HG03064 (cell line): ENCODE measurements at regions not wholly inside any gene's neighbourhood (a gene's known extent, or its start where the extent isn't known, plus 50 kb on each side); places are given as distances from the start of the nearest gene placed in this dataset.
"Not testable (repeated sequence)": the region's sequence is repeated elsewhere in the genome, so short reads cannot be mapped to it uniquely, and the experiment has no call there.

ENCODE experiments used
- ATAC-seq: cut with Tn5 transposase; IDR thresholded peaks from one replicate; pipeline ENCODE4 v1.9.1; 2021; ENCODE audit warnings: low read depth; ENCODE audit not compliant: unreplicated experiment

GRCh38 chr7:96562458-96562857 is 147.2 kb downstream of the SEM1 start:
- ATAC-seq, result no peak

DNA sequence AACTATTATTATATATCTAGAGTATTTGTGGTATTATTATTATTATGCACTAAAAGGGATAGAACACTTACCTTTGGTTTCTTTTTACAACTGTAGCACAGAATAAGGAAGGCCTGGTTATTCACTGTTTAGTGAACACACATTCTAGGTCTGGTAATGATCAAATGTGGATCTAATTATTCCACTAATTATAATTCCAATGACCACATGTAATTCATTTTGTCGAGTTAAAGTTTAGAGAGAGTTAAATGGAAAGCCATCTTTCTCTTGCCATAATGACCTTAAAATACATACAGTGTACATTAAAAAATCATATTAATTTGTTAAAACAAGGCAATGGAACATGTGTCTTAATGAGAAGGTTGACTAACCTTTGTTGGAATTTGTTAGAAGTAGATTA is 147.8 kb downstream of the SEM1 start:
- no peak for ATAC-seq

- ATAC-seq, result no peak
These were observed 151.1 kb downstream of the SEM1 start for GRCh38 chr7:96558530-96558929.

- no peak for ATAC-seq
These were observed 151.6 kb downstream of the SEM1 start for GRCh38 chr7:96558093-96558492.

GRCh38 chr7:96557598-96557997 is 152.0 kb downstream of the SEM1 start:
- not testable (repeated sequence) for ATAC-seq

DNA sequence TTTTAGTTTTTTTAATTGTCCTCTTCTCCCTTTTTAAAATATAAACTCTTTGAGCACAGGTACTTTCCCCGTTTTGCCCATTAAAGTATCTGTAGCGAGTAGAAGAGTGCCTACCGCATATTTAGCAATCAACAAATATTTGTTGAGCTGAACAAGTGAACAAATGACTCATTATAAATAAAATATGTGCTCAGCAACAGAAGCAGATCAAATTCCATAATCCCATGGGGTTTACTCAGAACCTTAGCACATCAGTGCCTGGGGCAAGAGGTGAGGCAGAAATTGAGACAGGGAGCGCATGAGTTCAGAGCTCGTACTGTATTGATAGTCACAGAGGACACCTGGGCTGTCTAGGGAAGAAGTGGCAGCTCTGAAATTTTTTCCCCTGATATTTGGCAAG is 161.0 kb downstream of the SEM1 start:
- ATAC-seq, result no peak

DNA sequence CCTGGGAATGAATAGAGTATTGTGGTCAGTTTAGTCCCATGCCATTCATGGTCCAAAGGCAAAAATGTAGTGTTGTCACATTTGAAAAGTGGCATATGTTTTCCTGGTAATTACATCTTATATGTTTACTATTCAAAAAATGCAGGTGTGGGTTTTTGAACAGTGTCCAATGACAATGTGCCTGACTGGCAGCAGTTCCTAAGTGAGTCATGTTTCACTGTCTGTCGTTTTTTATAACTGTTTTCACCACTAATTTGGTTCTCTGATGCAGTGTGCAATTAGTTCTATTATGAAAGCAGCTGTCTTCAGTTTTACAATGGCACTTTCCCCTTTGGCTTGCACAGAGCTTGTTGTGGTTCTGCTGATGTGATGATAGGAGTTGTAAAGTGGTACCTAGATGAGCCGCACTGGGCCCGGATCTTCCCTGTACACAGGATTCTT is 162.3 kb downstream of the SEM1 start:
- ATAC-seq, result no peak

- no peak for ATAC-seq
These were observed 163.2 kb downstream of the SEM1 start for GRCh38 chr7:96546426-96546825.

- no peak for ATAC-seq
These were observed 170.2 kb downstream of the SEM1 start for GRCh38 chr7:96539471-96539870.

- ATAC-seq, result no peak
These were observed 171.0 kb downstream of the SEM1 start for GRCh38 chr7:96538632-96539031.

- ATAC-seq, result no peak
These were observed 175.4 kb downstream of the SEM1 start for GRCh38 chr7:96534221-96534620.

- ATAC-seq, result no peak
These were observed 177.2 kb downstream of the SEM1 start for GRCh38 chr7:96532428-96532935.

DNA sequence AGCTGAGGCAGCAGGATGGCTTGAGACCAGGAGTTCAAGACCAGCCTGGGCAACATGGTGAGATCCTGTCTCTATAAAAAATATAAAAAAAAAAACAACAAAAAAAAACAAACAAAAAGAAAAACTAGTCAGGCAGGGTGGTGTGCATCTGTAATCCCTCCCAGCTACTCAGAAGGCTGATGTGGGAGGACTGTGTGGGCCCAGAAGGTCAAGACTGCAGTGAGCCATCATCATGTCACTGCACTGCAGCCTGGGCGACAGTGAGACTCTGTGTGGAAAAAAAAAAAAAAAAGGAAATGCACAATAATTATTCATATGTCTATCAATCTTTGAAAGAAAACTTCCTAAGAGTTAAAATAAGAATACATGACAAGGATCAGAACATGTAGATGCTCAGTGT is 178.3 kb downstream of the SEM1 start:
- no peak for ATAC-seq

- ATAC-seq, result no peak
These were observed 178.9 kb downstream of the SEM1 start for GRCh38 chr7:96530786-96531185.

DNA sequence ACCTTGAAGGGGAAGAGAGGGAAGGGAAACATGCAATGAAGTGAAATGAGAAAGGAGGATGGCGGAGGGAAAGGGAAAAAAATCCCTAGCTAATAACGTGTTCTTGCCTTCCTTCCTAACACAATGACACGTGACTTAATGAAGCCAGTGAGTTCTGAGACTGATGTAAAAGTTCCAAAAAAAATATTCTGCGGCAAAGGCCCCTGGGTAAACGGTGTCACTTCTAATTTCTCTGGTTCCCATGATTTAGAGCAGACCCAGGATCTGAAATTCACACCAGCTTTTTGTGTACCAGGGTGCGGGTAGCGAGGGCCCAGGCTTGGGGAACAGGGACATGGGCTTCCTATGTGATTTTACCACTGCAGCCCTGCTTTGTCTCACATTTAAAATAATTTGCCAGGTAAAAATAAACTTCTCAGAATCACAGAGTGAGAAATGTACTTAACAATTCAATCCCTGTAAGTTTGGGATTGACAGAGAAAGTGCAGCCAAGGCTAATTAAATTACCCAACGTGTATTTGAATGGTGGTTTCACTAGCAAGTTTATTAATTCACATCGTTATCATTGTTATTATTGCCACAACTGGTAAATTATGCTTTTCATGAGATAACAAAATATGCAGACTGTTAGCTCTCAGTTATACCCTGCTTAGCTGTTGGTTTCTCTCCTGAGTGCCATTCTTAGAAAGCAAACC is 182.4 kb downstream of the SEM1 start:
- no peak for ATAC-seq

- ATAC-seq, result no peak
These were observed 183.2 kb downstream of the SEM1 start for GRCh38 chr7:96526496-96526895.

DNA sequence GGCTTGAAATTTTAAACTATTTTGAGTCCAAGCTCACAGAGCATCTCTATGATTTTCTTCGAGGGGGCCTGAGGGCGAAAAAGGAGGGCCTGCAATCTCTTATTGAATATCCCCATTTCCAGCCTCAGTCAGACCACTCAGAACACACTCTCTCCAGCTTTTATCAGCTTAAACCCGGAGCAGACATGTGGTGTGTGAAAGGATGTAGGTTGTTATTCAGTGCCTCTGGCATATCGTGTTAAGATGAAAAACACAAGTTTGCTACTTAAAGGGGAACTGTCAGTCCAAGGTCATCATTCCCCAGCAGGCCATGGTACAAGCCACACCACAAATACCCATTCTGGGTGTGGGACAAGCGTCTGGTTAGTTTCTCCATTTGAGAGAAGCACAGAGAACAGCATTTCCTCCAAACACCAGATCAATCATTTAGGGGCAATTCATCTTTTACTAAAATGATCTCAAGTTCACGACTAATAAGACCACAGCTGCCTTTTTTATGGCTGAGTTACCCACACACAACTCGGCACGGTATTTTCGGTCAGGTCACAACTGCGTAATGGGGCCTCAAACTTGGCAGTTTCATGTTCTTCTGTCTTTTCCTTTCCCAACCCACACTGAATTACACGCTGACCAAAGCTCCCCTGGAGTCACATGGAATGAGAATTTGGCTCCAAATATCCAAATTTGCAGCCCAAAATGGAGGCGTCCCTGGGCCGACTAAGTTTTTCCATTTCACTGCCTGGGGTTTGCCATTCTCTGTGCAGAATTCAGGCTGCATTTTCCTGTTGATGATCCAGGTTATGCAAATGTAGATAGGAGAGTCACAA is 188.4 kb downstream of the SEM1 start:
- no peak for ATAC-seq

GRCh38 chr7:96508371-96508770 is 186.5 kb upstream of the SLC25A13 start:
- ATAC-seq, result no peak

DNA sequence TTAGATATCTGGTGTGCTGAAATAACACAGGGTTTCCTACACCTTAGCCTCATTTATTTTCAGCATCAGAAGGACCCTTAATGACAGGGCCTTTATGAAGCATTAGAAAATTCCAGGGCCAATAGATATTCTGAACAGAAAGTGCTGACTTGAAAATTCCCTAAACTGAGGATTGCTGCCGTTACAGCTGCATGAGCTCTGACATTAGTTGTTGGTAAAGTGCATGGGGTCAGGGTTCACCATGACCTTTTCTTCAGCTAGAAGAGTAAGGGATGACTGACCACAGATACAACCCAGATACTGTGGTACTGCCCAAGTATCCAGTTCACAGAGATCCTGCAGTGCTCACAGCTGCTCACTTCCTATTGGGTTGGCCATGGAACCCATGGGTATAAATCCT is 181.7 kb upstream of the SLC25A13 start:
- ATAC-seq, result no peak

GRCh38 chr7:96501318-96501717 is 179.4 kb upstream of the SLC25A13 start:
- ATAC-seq, result no peak

- no peak for ATAC-seq
These were observed 177.6 kb upstream of the SLC25A13 start for GRCh38 chr7:96499532-96499931.

DNA sequence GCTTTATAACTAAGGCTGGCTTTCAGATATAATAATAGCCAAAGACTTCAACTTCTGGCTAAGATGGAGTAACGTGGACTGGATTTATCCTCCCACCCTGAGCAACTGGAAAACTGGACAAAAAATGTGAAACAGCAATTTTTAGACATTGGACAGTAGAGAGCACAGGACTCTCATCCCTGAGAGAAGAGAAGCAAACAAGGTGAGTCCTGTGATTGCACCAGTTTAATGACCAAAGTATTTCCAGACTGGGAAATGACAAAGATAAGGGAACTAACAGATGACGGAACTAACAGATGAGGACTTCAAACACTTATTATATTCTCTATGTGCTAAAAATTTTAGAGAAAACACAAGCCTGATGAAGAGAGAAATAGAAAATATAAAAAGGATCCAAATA is 175.7 kb upstream of the SLC25A13 start:
- no peak for ATAC-seq
